ENCODE measurements at regions not wholly inside any gene's neighbourhood (a gene's known extent, or its start where the extent isn't known, plus 50 kb on each side); places are given as distances from the start of the nearest gene placed in this dataset.

DNA sequence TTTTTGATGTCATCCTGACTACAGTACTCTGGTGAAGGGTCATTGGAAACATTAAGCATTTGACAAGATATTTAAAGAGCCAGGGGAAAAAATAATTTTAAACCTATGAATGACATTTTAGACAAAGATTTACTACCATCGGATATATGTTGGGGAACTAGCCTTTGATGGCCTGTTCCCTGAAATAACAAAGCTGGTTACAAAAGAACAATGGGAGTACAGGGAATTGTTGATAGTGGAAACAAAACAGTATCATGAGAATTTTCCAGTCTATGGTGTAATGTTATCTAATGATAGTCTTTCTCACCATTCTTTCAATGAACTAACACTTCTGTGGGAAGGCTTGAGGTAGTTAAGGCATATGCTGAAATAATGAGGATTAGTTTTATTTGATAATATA, 125.9 kb upstream of the KLHL4 start:
- TF ChIP-seq, protein P1, sequence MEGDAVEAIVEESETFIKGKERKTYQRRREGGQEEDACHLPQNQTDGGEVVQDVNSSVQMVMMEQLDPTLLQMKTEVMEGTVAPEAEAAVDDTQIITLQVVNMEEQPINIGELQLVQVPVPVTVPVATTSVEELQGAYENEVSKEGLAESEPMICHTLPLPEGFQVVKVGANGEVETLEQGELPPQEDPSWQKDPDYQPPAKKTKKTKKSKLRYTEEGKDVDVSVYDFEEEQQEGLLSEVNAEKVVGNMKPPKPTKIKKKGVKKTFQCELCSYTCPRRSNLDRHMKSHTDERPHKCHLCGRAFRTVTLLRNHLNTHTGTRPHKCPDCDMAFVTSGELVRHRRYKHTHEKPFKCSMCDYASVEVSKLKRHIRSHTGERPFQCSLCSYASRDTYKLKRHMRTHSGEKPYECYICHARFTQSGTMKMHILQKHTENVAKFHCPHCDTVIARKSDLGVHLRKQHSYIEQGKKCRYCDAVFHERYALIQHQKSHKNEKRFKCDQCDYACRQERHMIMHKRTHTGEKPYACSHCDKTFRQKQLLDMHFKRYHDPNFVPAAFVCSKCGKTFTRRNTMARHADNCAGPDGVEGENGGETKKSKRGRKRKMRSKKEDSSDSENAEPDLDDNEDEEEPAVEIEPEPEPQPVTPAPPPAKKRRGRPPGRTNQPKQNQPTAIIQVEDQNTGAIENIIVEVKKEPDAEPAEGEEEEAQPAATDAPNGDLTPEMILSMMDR (IDR thresholded peaks at IDR 0.05) = no peak
- no peak for TF ChIP-seq POLR2A (IDR thresholded peaks at IDR 0.05)
